Prostate gland (tissue), 2 donors: ENCODE measurements at regions not wholly inside any gene's neighbourhood (a gene's known extent, or its start where the extent isn't known, plus 50 kb on each side); places are given as distances from the start of the nearest gene placed in this dataset.

ENCODE experiments used
- DNase-seq: peaks from one replicate; pipeline ENCODE4 v3.0.0-alpha.2; 2019; ENCODE audit warnings: low spot score
- H3K27ac ChIP-seq, 2 donors: fragments of 200-600 bp; sonication (generic); 2 replicates each; pipeline ENCODE4 v1.5.1; 2017 to 2019
- H3K27me3 ChIP-seq: fragments of 200-600 bp; sonication (generic); replicated peaks from 2 replicates; pipeline ENCODE4 v1.5.1; 2019; ENCODE audit not compliant: insufficient read depth
- H3K36me3 ChIP-seq, 2 donors: fragments of 200-600 bp; sonication (generic); 1 replicate in 1 of 2; 2 replicates in 1 of 2; pipeline versions ENCODE4 v1.5.1 to v1.8.1; 2017 to 2019
- H3K4me1 ChIP-seq: fragments of 200-600 bp; sonication (generic); replicated peaks from 2 replicates; pipeline ENCODE4 v1.5.1; 2019
- H3K4me3 ChIP-seq, 2 donors: fragments of 200-600 bp; sonication (generic); 2 replicates each; pipeline ENCODE4 v1.5.1; 2017 to 2019
- H3K9me3 ChIP-seq: fragments of 200-600 bp; sonication (generic); 2 replicates; pipeline ENCODE4 v1.5.1; 2017
- CTCF ChIP-seq, 4 experiments: fragments of 200-600 bp in 2 of 4; fragments of 450-650 bp in 2 of 4; sonication (generic) in 2 of 4; IDR thresholded peaks; 1 replicate in 3 of 4; 2 replicates in 1 of 4; pipeline ENCODE4 v1.5.1; 2016 to 2019; ENCODE audit warnings: antibody characterized with exemption in 4 of 4, mild to moderate bottlenecking in 2 of 4, moderate library complexity in 2 of 4
- POLR2A ChIP-seq: fragments of 450-650 bp; IDR thresholded peaks from one replicate; pipeline ENCODE4 v1.6.1; 2016; ENCODE audit warnings: antibody characterized with exemption, mild to moderate bottlenecking
- POLR2AphosphoS5 ChIP-seq: sonication (generic); formaldehyde crosslinking; IDR thresholded peaks from one replicate; pipeline ENCODE4 v1.6.1; 2017; ENCODE audit warnings: antibody characterized with exemption
- WGBS: methylation state at CpG from one replicate; pipeline ENCODE4 v1.1.5; 2018; 5-methylcytosine and 5-hydroxymethylcytosine counted together
- intact Hi-C: fragments of 100-400 bp; cut with DNase I; formaldehyde crosslinking; loops from one replicate; pipeline ENCODE4 v1.14.2; 2022

GRCh38 chr16:85481738-85482137 is 131.4 kb upstream of the GSE1 start:
- no peak for TF ChIP-seq POLR2A
- TF ChIP-seq CTCF (IDR thresholded peaks at IDR 0.05): no peak
- TF ChIP-seq POLR2AphosphoS5: no peak
- Histone ChIP-seq H3K27ac (no peak overlapping the region), H3K4me1 (no peaks in the 10 kb centered on the region), H3K36me3 (no peaks in the 10 kb centered on the region), H3K27me3 (no peaks in the 10 kb centered on the region), H3K4me3 (no peak overlapping the region), H3K9me3 (no peaks in the 10 kb centered on the region)
- intact Hi-C loops: no loop called here
- no peak for DNase-seq
- 90% methylated on average over 19 of the region's 19 CpGs for WGBS

- Histone ChIP-seq H3K27me3 (no peaks in the 10 kb centered on the region), H3K9me3 (no peaks in the 10 kb centered on the region), H3K36me3 (no peaks in the 10 kb centered on the region), H3K4me1 (no peaks in the 10 kb centered on the region), H3K4me3 (no peak overlapping the region), H3K27ac (no peak overlapping the region)
- intact Hi-C loops: no loop called here
- no peak for TF ChIP-seq POLR2A
- no peak for DNase-seq
- WGBS: 87% methylated on average over 19 of the region's 19 CpGs
Observed at GRCh38 chr16:85483424-85483823, 129.7 kb upstream of the GSE1 start.

- 75% methylated on average over 28 of the region's 30 CpGs for WGBS
- Histone ChIP-seq H3K36me3 (no peaks in the 10 kb centered on the region), H3K27ac (no peak overlapping the region), H3K4me1 (no peaks in the 10 kb centered on the region), H3K4me3 (no peak overlapping the region), H3K9me3 (no peaks in the 10 kb centered on the region), H3K27me3 (no peaks in the 10 kb centered on the region)
- no peak for TF ChIP-seq POLR2AphosphoS5
- no peak for TF ChIP-seq CTCF (IDR thresholded peaks at IDR 0.05)
- no peak for TF ChIP-seq POLR2A
- no peak for DNase-seq
- intact Hi-C loops: no loop called here
Observed at GRCh38 chr16:85484347-85485300, 128.5 kb upstream of the GSE1 start.

- intact Hi-C loops: no loop called here
- TF ChIP-seq CTCF (IDR thresholded peaks at IDR 0.05) (no peak), POLR2AphosphoS5 (no peak), POLR2A (no peak)
- Histone ChIP-seq H3K36me3 (no peaks in the 10 kb centered on the region), H3K9me3 (no peaks in the 10 kb centered on the region), H3K27me3 (no peaks in the 10 kb centered on the region), H3K27ac (no peak overlapping the region), H3K4me3 (no peak overlapping the region), H3K4me1 (no peaks in the 10 kb centered on the region)
- WGBS: 96% methylated on average over 25 of the region's 28 CpGs
- DNase-seq: no peak
Observed at GRCh38 chr16:85485379-85485778, 127.7 kb upstream of the GSE1 start.

- DNase-seq: no peak
- no peak overlapping the region for H3K27ac ChIP-seq
- no peaks in the 10 kb centered on the region for H3K36me3 ChIP-seq
- TF ChIP-seq CTCF (IDR thresholded peaks at IDR 0.05) (peak in 1 of 4 experiments; percentile 23), POLR2AphosphoS5 (no peak)
- no peaks in the 10 kb centered on the region for H3K27me3 ChIP-seq
- 63% methylated on average over 31 of the region's 33 CpGs for WGBS
- H3K4me3 ChIP-seq: no peak overlapping the region
- H3K9me3 ChIP-seq: no peaks in the 10 kb centered on the region
- intact Hi-C loops: no loop called here
- H3K4me1 ChIP-seq: peaks cover 1% of the 10 kb centered on the region
Observed at GRCh38 chr16:85486256-85486915, 126.7 kb upstream of the GSE1 start.
